ENCODE measurements at regions not wholly inside any gene's neighbourhood (a gene's known extent, or its start where the extent isn't known, plus 50 kb on each side); places are given as distances from the start of the nearest gene placed in this dataset.

- H3K36me3 ChIP-seq: no peaks in the 10 kb centered on the region
- TF ChIP-seq CTCF (IDR thresholded peaks at IDR 0.05) (no peak), POLR2A (IDR thresholded peaks at IDR 0.05) (no peak)
- no peaks in the 10 kb centered on the region for H3K27me3 ChIP-seq
- H3K4me1 ChIP-seq: no peaks in the 10 kb centered on the region
- no peak for DNase-seq
- no peaks in the 10 kb centered on the region for H3K9me3 ChIP-seq
- 93 to 98% methylated on average over 6 to 12 of the region's 15 CpGs for WGBS, 2 donors
- intact Hi-C loops (cut with DNase I): no loop called here
- no peak overlapping the region for H3K4me3 ChIP-seq (replicated peaks in 1 of 3)
- no peak overlapping the region for H3K27ac ChIP-seq
Measured at GRCh38 chr17:63304704-63305261, 141.3 kb downstream of the CYB561 start.

- no peak for DNase-seq
- 87 to 93% methylated on average over 7 of the region's 7 CpGs for WGBS, 2 donors
- Histone ChIP-seq H3K9me3 (no peaks in the 10 kb centered on the region), H3K4me3 (replicated peaks in 1 of 3) (no peak overlapping the region), H3K27ac (no peak overlapping the region), H3K27me3 (no peaks in the 10 kb centered on the region), H3K4me1 (no peaks in the 10 kb centered on the region), H3K36me3 (no peaks in the 10 kb centered on the region)
- intact Hi-C loops (cut with DNase I): no loop called here
- TF ChIP-seq POLR2A (IDR thresholded peaks at IDR 0.05) (no peak), CTCF (IDR thresholded peaks at IDR 0.05) (no peak)
Measured at GRCh38 chr17:63305857-63306256, 140.2 kb downstream of the CYB561 start.

- no peak for DNase-seq
- H3K36me3 ChIP-seq: no peaks in the 10 kb centered on the region
- no peaks in the 10 kb centered on the region for H3K9me3 ChIP-seq
- no peak overlapping the region for H3K4me3 ChIP-seq (replicated peaks in 1 of 3)
- WGBS, 2 donors: 95 to 98% methylated on average over 3 of the region's 3 CpGs
- H3K4me1 ChIP-seq: no peaks in the 10 kb centered on the region
- H3K27me3 ChIP-seq: no peaks in the 10 kb centered on the region
- no peak for TF ChIP-seq CTCF (IDR thresholded peaks at IDR 0.05)
- no peak for TF ChIP-seq POLR2A (IDR thresholded peaks at IDR 0.05)
- intact Hi-C loops (cut with DNase I): no loop called here
- H3K27ac ChIP-seq: no peak overlapping the region
Measured at GRCh38 chr17:63306855-63307254, 139.3 kb downstream of the CYB561 start.

GRCh38 chr17:63308272-63308671 lies 137.8 kb downstream of the CYB561 start:
- 98% methylated on average over 1 of the region's 1 CpG for WGBS, 2 donors
- no peaks in the 10 kb centered on the region for H3K27me3 ChIP-seq
- TF ChIP-seq POLR2A (IDR thresholded peaks at IDR 0.05) (no peak), CTCF (IDR thresholded peaks at IDR 0.05) (no peak)
- no peak overlapping the region for H3K4me3 ChIP-seq (replicated peaks in 1 of 3)
- no peak overlapping the region for H3K27ac ChIP-seq
- H3K4me1 ChIP-seq: no peaks in the 10 kb centered on the region
- H3K36me3 ChIP-seq: no peaks in the 10 kb centered on the region
- intact Hi-C loops (cut with DNase I): no loop called here
- H3K9me3 ChIP-seq: no peaks in the 10 kb centered on the region
- DNase-seq: no peak

GRCh38 chr17:63309021-63309420 lies 137.1 kb downstream of the CYB561 start:
- H3K27me3 ChIP-seq: no peaks in the 10 kb centered on the region
- DNase-seq: no peak
- no peak overlapping the region for H3K4me3 ChIP-seq (replicated peaks in 1 of 3)
- H3K36me3 ChIP-seq: no peaks in the 10 kb centered on the region
- no peak overlapping the region for H3K27ac ChIP-seq
- H3K9me3 ChIP-seq: no peaks in the 10 kb centered on the region
- no peaks in the 10 kb centered on the region for H3K4me1 ChIP-seq
- intact Hi-C loops (cut with DNase I): no loop called here
- TF ChIP-seq CTCF (IDR thresholded peaks at IDR 0.05) (no peak), POLR2A (IDR thresholded peaks at IDR 0.05) (no peak)
- WGBS, 2 donors: 59 to 72% methylated on average over 2 of the region's 2 CpGs

Measured in thyroid gland (tissue), 4 donors.